Neural progenitor cell (in vitro differentiated cells): ENCODE measurements at regions not wholly inside any gene's neighbourhood (a gene's known extent, or its start where the extent isn't known, plus 50 kb on each side); places are given as distances from the start of the nearest gene placed in this dataset.

Experiments
- CTCF ChIP-seq: fragments of 200-600 bp; sonication (generic); IDR thresholded peaks from 2 replicates; pipeline ENCODE4 v1.5.1; 2017; ENCODE audit warnings: antibody characterized with exemption, mild to moderate bottlenecking
- EZH2 ChIP-seq: fragments of 200-600 bp; sonication (generic); IDR thresholded peaks from 2 replicates; pipeline ENCODE4 v1.6.1; 2017; ENCODE audit warnings: antibody characterized with exemption, mild to moderate bottlenecking, moderate library complexity
- EZH2phosphoT487 ChIP-seq: fragments of 200-600 bp; sonication (generic); IDR thresholded peaks from 2 replicates; pipeline ENCODE4 v1.6.1; 2017; ENCODE audit warnings: antibody characterized with exemption

GRCh38 chr11:44366741-44367140 lies 56.8 kb upstream of the ALX4 start:
- TF ChIP-seq EZH2 (no peak), CTCF (no peak), EZH2phosphoT487 (no peak)
